ENCODE measurements at regions not wholly inside any gene's neighbourhood (a gene's known extent, or its start where the extent isn't known, plus 50 kb on each side); places are given as distances from the start of the nearest gene placed in this dataset.

DNA sequence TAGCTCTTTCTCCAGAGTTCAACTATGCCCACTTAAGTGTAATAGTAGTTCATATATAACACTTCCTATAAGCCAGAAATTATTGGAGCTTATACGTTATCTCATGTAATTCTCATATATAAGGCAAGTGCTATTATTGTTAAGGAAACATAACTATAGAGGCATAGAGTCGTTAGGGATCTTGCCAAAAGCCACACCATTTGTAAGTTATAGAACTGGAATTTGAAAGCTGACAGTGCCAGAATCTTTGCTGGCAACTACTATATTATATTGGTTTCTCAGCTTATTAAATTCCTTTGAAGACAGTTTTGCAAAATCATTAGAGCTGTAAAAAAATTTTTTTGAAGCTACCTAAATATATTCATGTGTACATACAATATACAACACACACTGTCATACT is 51.0 kb upstream of the MBNL2 start:
- Histone ChIP-seq H3K36me3 (ENCODE audit: low read length) (no peaks in the 10 kb centered on the region), H3F3A (ENCODE audit: insufficient read depth) (no peaks in the 10 kb centered on the region), H3K27ac (ENCODE audit: low read depth, low read length) (no peak overlapping the region), H3K9ac (ENCODE audit: low read length) (no peak overlapping the region), H3K4me2 (ENCODE audit: low read depth, low read length, poor library complexity, severe bottlenecking) (no peak overlapping the region), H4K20me1 (ENCODE audit: low read depth, low read length) (no peaks in the 10 kb centered on the region), H3K79me2 (ENCODE audit: insufficient read depth, low read length) (no peaks in the 10 kb centered on the region), H3K9me3 (ENCODE audit: insufficient read depth, low read length) (no peaks in the 10 kb centered on the region), H3K27me3 (ENCODE audit: low read length) (no peaks in the 10 kb centered on the region), H3K9me2 (replicated peaks; ENCODE audit: insufficient read depth, low read length) (no peaks in the 10 kb centered on the region), H3K4me3 (ENCODE audit: insufficient read depth, low read length, poor library complexity, severe bottlenecking) (no peak overlapping the region), H2AFZ (ENCODE audit: low read depth, low read length, severe bottlenecking) (no peak overlapping the region)
- TF ChIP-seq, protein P1, sequence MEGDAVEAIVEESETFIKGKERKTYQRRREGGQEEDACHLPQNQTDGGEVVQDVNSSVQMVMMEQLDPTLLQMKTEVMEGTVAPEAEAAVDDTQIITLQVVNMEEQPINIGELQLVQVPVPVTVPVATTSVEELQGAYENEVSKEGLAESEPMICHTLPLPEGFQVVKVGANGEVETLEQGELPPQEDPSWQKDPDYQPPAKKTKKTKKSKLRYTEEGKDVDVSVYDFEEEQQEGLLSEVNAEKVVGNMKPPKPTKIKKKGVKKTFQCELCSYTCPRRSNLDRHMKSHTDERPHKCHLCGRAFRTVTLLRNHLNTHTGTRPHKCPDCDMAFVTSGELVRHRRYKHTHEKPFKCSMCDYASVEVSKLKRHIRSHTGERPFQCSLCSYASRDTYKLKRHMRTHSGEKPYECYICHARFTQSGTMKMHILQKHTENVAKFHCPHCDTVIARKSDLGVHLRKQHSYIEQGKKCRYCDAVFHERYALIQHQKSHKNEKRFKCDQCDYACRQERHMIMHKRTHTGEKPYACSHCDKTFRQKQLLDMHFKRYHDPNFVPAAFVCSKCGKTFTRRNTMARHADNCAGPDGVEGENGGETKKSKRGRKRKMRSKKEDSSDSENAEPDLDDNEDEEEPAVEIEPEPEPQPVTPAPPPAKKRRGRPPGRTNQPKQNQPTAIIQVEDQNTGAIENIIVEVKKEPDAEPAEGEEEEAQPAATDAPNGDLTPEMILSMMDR (IDR thresholded peaks at IDR 0.05; ENCODE audit: insufficient read depth, low read length, poor library complexity, severe bottlenecking): no peak
- TF ChIP-seq EZH2phosphoT487 (conservative IDR thresholded peaks at IDR 0.05; ENCODE audit: low read length): no peak
